Prostate gland (tissue), 2 donors: ENCODE measurements at regions not wholly inside any gene's neighbourhood (a gene's known extent, or its start where the extent isn't known, plus 50 kb on each side); places are given as distances from the start of the nearest gene placed in this dataset.

ENCODE experiments used
- DNase-seq: peaks from one replicate; pipeline ENCODE4 v3.0.0-alpha.2; 2019; ENCODE audit warnings: low spot score
- H3K27ac ChIP-seq, 2 donors: fragments of 200-600 bp; sonication (generic); 2 replicates each; pipeline ENCODE4 v1.5.1; 2017 to 2019
- H3K27me3 ChIP-seq: fragments of 200-600 bp; sonication (generic); replicated peaks from 2 replicates; pipeline ENCODE4 v1.5.1; 2019; ENCODE audit not compliant: insufficient read depth
- H3K36me3 ChIP-seq, 2 donors: fragments of 200-600 bp; sonication (generic); 1 replicate in 1 of 2; 2 replicates in 1 of 2; pipeline versions ENCODE4 v1.5.1 to v1.8.1; 2017 to 2019
- H3K4me1 ChIP-seq: fragments of 200-600 bp; sonication (generic); replicated peaks from 2 replicates; pipeline ENCODE4 v1.5.1; 2019
- H3K4me3 ChIP-seq, 2 donors: fragments of 200-600 bp; sonication (generic); 2 replicates each; pipeline ENCODE4 v1.5.1; 2017 to 2019
- H3K9me3 ChIP-seq: fragments of 200-600 bp; sonication (generic); 2 replicates; pipeline ENCODE4 v1.5.1; 2017
- CTCF ChIP-seq, 4 experiments: fragments of 200-600 bp in 2 of 4; fragments of 450-650 bp in 2 of 4; sonication (generic) in 2 of 4; IDR thresholded peaks; 1 replicate in 3 of 4; 2 replicates in 1 of 4; pipeline ENCODE4 v1.5.1; 2016 to 2019; ENCODE audit warnings: antibody characterized with exemption in 4 of 4, mild to moderate bottlenecking in 2 of 4, moderate library complexity in 2 of 4
- POLR2A ChIP-seq: fragments of 450-650 bp; IDR thresholded peaks from one replicate; pipeline ENCODE4 v1.6.1; 2016; ENCODE audit warnings: antibody characterized with exemption, mild to moderate bottlenecking
- POLR2AphosphoS5 ChIP-seq: sonication (generic); formaldehyde crosslinking; IDR thresholded peaks from one replicate; pipeline ENCODE4 v1.6.1; 2017; ENCODE audit warnings: antibody characterized with exemption
- WGBS: methylation state at CpG from one replicate; pipeline ENCODE4 v1.1.5; 2018; 5-methylcytosine and 5-hydroxymethylcytosine counted together
- intact Hi-C: fragments of 100-400 bp; cut with DNase I; formaldehyde crosslinking; loops from one replicate; pipeline ENCODE4 v1.14.2; 2022

GRCh38 chr7:42698600-42699374 lies 213.1 kb downstream of the C7orf25 start:
- WGBS: 79% methylated on average over 7 of the region's 7 CpGs
- no peaks in the 10 kb centered on the region for H3K4me1 ChIP-seq

GRCh38 chr7:42694894-42695507 lies 216.9 kb downstream of the C7orf25 start:
- TF ChIP-seq CTCF (IDR thresholded peaks at IDR 0.05): no peak
- peak; percentile 49 for TF ChIP-seq POLR2AphosphoS5
- DNase-seq: peak; percentile 48
- 26% methylated on average over 6 of the region's 6 CpGs for WGBS
- intact Hi-C loops: loop anchor here (5.0 to 10.0 kb wide), 2 partner anchors 460 to 718 kb away; partner anchors contain the start of gene GLI3
- Histone ChIP-seq H3K4me1 (no peaks in the 10 kb centered on the region), H3K36me3 (no peaks in the 10 kb centered on the region), H3K4me3 (no peak overlapping the region), H3K9me3 (no peaks in the 10 kb centered on the region), H3K27ac (peak overlapping the region in 1 of 2 donors; percentile 19), H3K27me3 (no peaks in the 10 kb centered on the region)

More at GRCh38 chr7:42698600-42699374, 213.1 kb downstream of the C7orf25 start:
- Histone ChIP-seq H3K27ac (no peak overlapping the region), H3K27me3 (no peaks in the 10 kb centered on the region), H3K36me3 (no peaks in the 10 kb centered on the region), H3K4me3 (no peak overlapping the region), H3K9me3 (no peaks in the 10 kb centered on the region)
- no peak for DNase-seq
- intact Hi-C loops: loop anchor here (10.0 kb wide), 1 partner anchor 464 kb away; the partner anchor contains the start of gene GLI3
- no peak for TF ChIP-seq POLR2AphosphoS5
- TF ChIP-seq POLR2A: no peak
- no peak for TF ChIP-seq CTCF (IDR thresholded peaks at IDR 0.05)

GRCh38 chr7:42693722-42694121 lies 218.1 kb downstream of the C7orf25 start:
- Histone ChIP-seq H3K36me3 (no peaks in the 10 kb centered on the region), H3K4me1 (no peaks in the 10 kb centered on the region), H3K9me3 (no peaks in the 10 kb centered on the region), H3K4me3 (no peak overlapping the region), H3K27ac (no peak overlapping the region), H3K27me3 (no peaks in the 10 kb centered on the region)
- DNase-seq: no peak
- TF ChIP-seq CTCF (IDR thresholded peaks at IDR 0.05) (no peak), POLR2AphosphoS5 (no peak), POLR2A (no peak)
- WGBS: 95% methylated on average over 5 of the region's 5 CpGs
- intact Hi-C loops: loop anchor here (5.0 to 10.0 kb wide), 2 partner anchors 459 to 716 kb away; partner anchors contain the start of gene GLI3

- Histone ChIP-seq H3K27ac (no peak overlapping the region), H3K9me3 (no peaks in the 10 kb centered on the region), H3K4me1 (no peaks in the 10 kb centered on the region), H3K36me3 (no peaks in the 10 kb centered on the region), H3K27me3 (no peaks in the 10 kb centered on the region), H3K4me3 (no peak overlapping the region)
- DNase-seq: no peak
- intact Hi-C loops: loop anchor here (5.0 to 10.0 kb wide), 2 partner anchors 458 to 715 kb away; partner anchors contain the start of gene GLI3
- TF ChIP-seq POLR2A (no peak), CTCF (IDR thresholded peaks at IDR 0.05) (no peak), POLR2AphosphoS5 (no peak)
- 77% methylated on average over 5 of the region's 5 CpGs for WGBS
Observed at GRCh38 chr7:42692621-42693020, 219.2 kb downstream of the C7orf25 start.
